ENCODE measurements at regions not wholly inside any gene's neighbourhood (a gene's known extent, or its start where the extent isn't known, plus 50 kb on each side); places are given as distances from the start of the nearest gene placed in this dataset.

- no peak overlapping the region for H3K4me3 Mint-ChIP-seq
- no peaks in the 10 kb centered on the region for H3K27me3 ChIP-seq (ENCODE audit: control insufficient read depth, insufficient read depth, low read length)
- no peak overlapping the region for H3K4me3 ChIP-seq (ENCODE audit: low read length)
- no peaks in the 10 kb centered on the region for H3K4me1 ChIP-seq (ENCODE audit: control insufficient read depth, insufficient read depth, low read length)
- intact Hi-C loops (cut with micrococcal nuclease), result no loop called here
- no peaks in the 10 kb centered on the region for H3K36me3 Mint-ChIP-seq
- peaks cover 8 to 14% of the 10 kb centered on the region in 2 donors for H3K9me3 Mint-ChIP-seq
- no peak for ATAC-seq
- peaks cover 7% of the 10 kb centered on the region for H3K9me3 ChIP-seq (ENCODE audit: control insufficient read depth, insufficient read depth, low read length)
- TF ChIP-seq CTCF (IDR thresholded peaks at IDR 0.05), result no peak
- no peak overlapping the region for H3K27ac ChIP-seq (ENCODE audit: low read length)
- no peaks in the 10 kb centered on the region for H3K4me1 Mint-ChIP-seq
- no peaks in the 10 kb centered on the region for H3K36me3 ChIP-seq (ENCODE audit: control insufficient read depth, insufficient read depth, low read length)
- H3K27me3 Mint-ChIP-seq (ENCODE audit: low read depth in 2 of 2), result no peaks in the 10 kb centered on the region
- H3K27ac Mint-ChIP-seq, result no peak overlapping the region
- no peak for DNase-seq
Observed at GRCh38 chr9:23557689-23558088, 268.4 kb downstream of the ELAVL2 start.

GRCh38 chr9:23559522-23559921 is 266.5 kb downstream of the ELAVL2 start:
- no peaks in the 10 kb centered on the region for H3K36me3 ChIP-seq (ENCODE audit: control insufficient read depth, insufficient read depth, low read length)
- no peak for DNase-seq
- TF ChIP-seq CTCF (IDR thresholded peaks at IDR 0.05), result no peak
- Mint-ChIP-seq H3K4me3 (no peak overlapping the region), H3K27ac (no peak overlapping the region), H3K4me1 (no peaks in the 10 kb centered on the region), H3K36me3 (no peaks in the 10 kb centered on the region), H3K27me3 (ENCODE audit: low read depth in 2 of 2) (no peaks in the 10 kb centered on the region), H3K9me3 (peaks cover 14 to 16% of the 10 kb centered on the region in 2 donors)
- H3K4me3 ChIP-seq (ENCODE audit: low read length), result no peak overlapping the region
- H3K27ac ChIP-seq (ENCODE audit: low read length), result no peak overlapping the region
- intact Hi-C loops (cut with micrococcal nuclease), result no loop called here
- no peak for ATAC-seq
- peaks cover 3% of the 10 kb centered on the region for H3K9me3 ChIP-seq (ENCODE audit: control insufficient read depth, insufficient read depth, low read length)
- WGBS (ENCODE audit: insufficient coverage), result 89% methylated on average over 4 of the region's 4 CpGs
- no peaks in the 10 kb centered on the region for H3K4me1 ChIP-seq (ENCODE audit: control insufficient read depth, insufficient read depth, low read length)
- H3K27me3 ChIP-seq (ENCODE audit: control insufficient read depth, insufficient read depth, low read length), result no peaks in the 10 kb centered on the region

- WGBS (ENCODE audit: insufficient coverage), result 47% methylated on average over 2 of the region's 3 CpGs
- no peak for ATAC-seq
- peaks cover 3% of the 10 kb centered on the region for H3K9me3 ChIP-seq (ENCODE audit: control insufficient read depth, insufficient read depth, low read length)
- Mint-ChIP-seq H3K27me3 (ENCODE audit: low read depth in 2 of 2) (no peaks in the 10 kb centered on the region), H3K4me3 (no peak overlapping the region), H3K36me3 (no peaks in the 10 kb centered on the region), H3K27ac (no peak overlapping the region), H3K4me1 (no peaks in the 10 kb centered on the region), H3K9me3 (peaks cover 6 to 7% of the 10 kb centered on the region in 2 donors)
- H3K4me3 ChIP-seq (ENCODE audit: low read length), result no peak overlapping the region
- intact Hi-C loops (cut with micrococcal nuclease), result no loop called here
- H3K36me3 ChIP-seq (ENCODE audit: control insufficient read depth, insufficient read depth, low read length), result no peaks in the 10 kb centered on the region
- H3K27me3 ChIP-seq (ENCODE audit: control insufficient read depth, insufficient read depth, low read length), result no peaks in the 10 kb centered on the region
- no peak overlapping the region for H3K27ac ChIP-seq (ENCODE audit: low read length)
- no peak for DNase-seq
- TF ChIP-seq CTCF (IDR thresholded peaks at IDR 0.05), result no peak
- H3K4me1 ChIP-seq (ENCODE audit: control insufficient read depth, insufficient read depth, low read length), result no peaks in the 10 kb centered on the region
Observed at GRCh38 chr9:23563517-23563916, 262.5 kb downstream of the ELAVL2 start.

GRCh38 chr9:23567516-23568165 is 258.4 kb downstream of the ELAVL2 start:
- no peaks in the 10 kb centered on the region for H3K4me1 Mint-ChIP-seq
- peaks cover 3% of the 10 kb centered on the region for H3K9me3 ChIP-seq (ENCODE audit: control insufficient read depth, insufficient read depth, low read length)
- H3K36me3 ChIP-seq (ENCODE audit: control insufficient read depth, insufficient read depth, low read length), result no peaks in the 10 kb centered on the region
- H3K27ac ChIP-seq (ENCODE audit: low read length), result no peak overlapping the region
- H3K4me1 ChIP-seq (ENCODE audit: control insufficient read depth, insufficient read depth, low read length), result no peaks in the 10 kb centered on the region
- H3K4me3 Mint-ChIP-seq, result no peak overlapping the region
- DNase-seq (no peak), ATAC-seq (no peak)
- no peak overlapping the region for H3K27ac Mint-ChIP-seq
- intact Hi-C loops (cut with micrococcal nuclease), result no loop called here
- no peak for TF ChIP-seq CTCF (IDR thresholded peaks at IDR 0.05)
- no peaks in the 10 kb centered on the region for H3K27me3 Mint-ChIP-seq (ENCODE audit: low read depth in 2 of 2)
- no peak overlapping the region for H3K4me3 ChIP-seq (ENCODE audit: low read length)
- H3K36me3 Mint-ChIP-seq, result no peaks in the 10 kb centered on the region
- 79% methylated on average over 5 of the region's 5 CpGs for WGBS (ENCODE audit: insufficient coverage)
- H3K27me3 ChIP-seq (ENCODE audit: control insufficient read depth, insufficient read depth, low read length), result no peaks in the 10 kb centered on the region
- H3K9me3 Mint-ChIP-seq, result peaks cover 11 to 16% of the 10 kb centered on the region in 2 donors
